Left ventricle myocardium superior (tissue), 1 donor: ENCODE measurements at regions not wholly inside any gene's neighbourhood (a gene's known extent, or its start where the extent isn't known, plus 50 kb on each side); places are given as distances from the start of the nearest gene placed in this dataset.

ENCODE experiments used
- ATAC-seq: fragments of 200-7000 bp; cut with Tn5 transposase; one replicate; pipeline ENCODE4 v1.9.1; 2020; ENCODE audit warnings: mild to moderate bottlenecking, moderate library complexity
- DNase-seq: peaks from one replicate; pipeline ENCODE4 v3.0.0-alpha.2; 2020
- intact Hi-C: fragments of 100-400 bp; cut with micrococcal nuclease; formaldehyde crosslinking; loops from one replicate; pipeline ENCODE4 v1.11.0; 2022
- donor health status: DM: no; HTN: yes; CAD: no; lungs with severe emphysema.

DNA sequence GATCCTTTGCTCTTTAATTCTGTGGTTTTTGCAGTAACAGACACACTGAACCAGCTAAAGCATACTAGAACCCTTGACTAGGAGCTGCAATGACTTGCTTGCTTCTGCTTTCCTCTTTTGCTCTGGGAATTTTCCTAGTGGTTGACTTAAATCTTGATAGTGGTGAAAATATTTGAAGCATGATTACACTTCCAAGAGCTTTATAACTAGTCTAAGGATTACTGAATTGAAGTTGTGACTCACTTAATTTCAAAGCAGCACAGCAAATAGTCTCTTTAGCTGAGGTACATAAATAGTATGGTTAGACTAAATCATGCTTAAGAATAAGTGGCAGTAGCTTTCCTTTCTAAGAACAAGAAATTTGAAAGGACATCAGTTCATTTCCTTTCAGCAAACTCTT is 513.5 kb upstream of the GBE1 start:
- ATAC-seq (no peak), DNase-seq (no peak)
- intact Hi-C loops: no loop called here

DNA sequence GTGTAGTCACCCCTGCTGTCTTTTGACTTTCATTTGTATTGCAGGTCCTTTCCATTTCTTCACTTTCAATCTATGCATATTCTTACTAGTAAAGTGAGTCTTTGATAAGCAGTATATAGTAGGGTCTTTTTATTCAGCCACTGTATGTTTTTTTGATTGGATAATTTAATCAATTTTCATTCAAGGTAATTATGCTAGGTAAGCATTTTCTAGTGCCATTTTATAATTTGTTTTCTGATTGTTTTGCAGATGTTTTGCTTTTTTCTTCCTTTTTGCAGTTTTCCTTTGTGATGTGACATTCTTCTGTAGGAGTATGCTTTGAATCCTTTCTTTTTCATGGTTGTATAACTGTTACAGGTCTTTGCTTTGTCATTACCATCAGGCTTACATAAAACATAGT is 504.3 kb upstream of the GBE1 start:
- DNase-seq (no peak), ATAC-seq (no peak)
- intact Hi-C loops: no loop called here

GRCh38 chr3:82262193-82262592 is 500.7 kb upstream of the GBE1 start:
- ATAC-seq (no peak), DNase-seq (no peak)
- intact Hi-C loops: no loop called here

- ATAC-seq (no peak), DNase-seq (no peak)
- intact Hi-C loops: no loop called here
Measured at GRCh38 chr3:82261637-82262036, 500.2 kb upstream of the GBE1 start.

DNA sequence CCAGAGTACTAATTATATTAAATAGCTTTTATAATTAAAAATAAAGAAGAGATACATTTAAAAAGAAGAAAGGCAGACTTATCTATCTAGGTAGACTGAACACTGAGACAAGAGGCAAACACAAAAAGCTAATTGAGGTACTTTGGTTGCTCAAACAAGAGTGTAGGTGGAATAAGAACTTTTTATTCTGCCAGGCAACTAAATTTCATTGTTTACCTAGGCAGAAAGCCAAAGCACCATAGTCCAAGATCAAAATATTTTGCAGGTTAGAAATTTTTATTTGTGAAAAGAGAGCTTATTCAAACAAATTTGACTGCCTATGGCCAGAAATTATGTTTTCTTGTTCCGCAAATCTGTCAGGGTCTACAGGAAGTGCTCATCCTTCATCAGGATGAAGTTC is 499.6 kb upstream of the GBE1 start:
- no peak for DNase-seq
- intact Hi-C loops: no loop called here
- no peak for ATAC-seq

- DNase-seq: no peak
- intact Hi-C loops: no loop called here
- ATAC-seq: no peak
Measured at GRCh38 chr3:82259994-82260393, 498.5 kb upstream of the GBE1 start.

- intact Hi-C loops: no loop called here
- peak; percentile 92 for ATAC-seq
- DNase-seq: no peak
Measured at GRCh38 chr3:82240322-82240721, 478.9 kb upstream of the GBE1 start.

DNA sequence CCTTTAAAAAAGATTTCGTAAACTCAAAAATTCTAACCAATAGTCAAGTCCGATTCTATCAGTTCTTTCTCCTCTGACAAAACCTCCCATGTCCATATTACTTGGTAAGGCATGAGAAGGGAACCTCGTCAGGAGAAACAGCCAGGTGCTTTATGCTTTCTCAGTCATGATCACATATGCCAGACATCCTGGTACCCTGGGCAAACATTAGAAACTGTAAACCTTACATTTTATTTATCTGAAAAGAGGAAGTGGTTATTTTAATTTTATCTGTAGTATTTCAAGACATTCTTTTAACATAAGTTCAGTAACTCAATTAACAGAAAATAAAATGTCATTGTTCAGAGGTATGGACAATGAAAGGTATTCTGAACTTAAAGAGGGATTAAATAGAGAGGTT is 474.8 kb upstream of the GBE1 start:
- no peak for DNase-seq
- intact Hi-C loops: no loop called here

GRCh38 chr3:82229397-82229796 is 468.0 kb upstream of the GBE1 start:
- intact Hi-C loops: no loop called here
- DNase-seq (no peak), ATAC-seq (no peak)

More for the DNA sequence above, 474.8 kb upstream of the GBE1 start:
- no peak for ATAC-seq

- no peak for DNase-seq
- intact Hi-C loops: no loop called here
- ATAC-seq: peak; percentile 59
Measured at GRCh38 chr3:82224661-82225060, 463.2 kb upstream of the GBE1 start.

GRCh38 chr3:82222401-82222800 is 461.0 kb upstream of the GBE1 start:
- intact Hi-C loops: no loop called here
- DNase-seq: no peak
- ATAC-seq: no peak

GRCh38 chr3:82217571-82217970 is 456.1 kb upstream of the GBE1 start:
- no peak for DNase-seq
- intact Hi-C loops: no loop called here

DNA sequence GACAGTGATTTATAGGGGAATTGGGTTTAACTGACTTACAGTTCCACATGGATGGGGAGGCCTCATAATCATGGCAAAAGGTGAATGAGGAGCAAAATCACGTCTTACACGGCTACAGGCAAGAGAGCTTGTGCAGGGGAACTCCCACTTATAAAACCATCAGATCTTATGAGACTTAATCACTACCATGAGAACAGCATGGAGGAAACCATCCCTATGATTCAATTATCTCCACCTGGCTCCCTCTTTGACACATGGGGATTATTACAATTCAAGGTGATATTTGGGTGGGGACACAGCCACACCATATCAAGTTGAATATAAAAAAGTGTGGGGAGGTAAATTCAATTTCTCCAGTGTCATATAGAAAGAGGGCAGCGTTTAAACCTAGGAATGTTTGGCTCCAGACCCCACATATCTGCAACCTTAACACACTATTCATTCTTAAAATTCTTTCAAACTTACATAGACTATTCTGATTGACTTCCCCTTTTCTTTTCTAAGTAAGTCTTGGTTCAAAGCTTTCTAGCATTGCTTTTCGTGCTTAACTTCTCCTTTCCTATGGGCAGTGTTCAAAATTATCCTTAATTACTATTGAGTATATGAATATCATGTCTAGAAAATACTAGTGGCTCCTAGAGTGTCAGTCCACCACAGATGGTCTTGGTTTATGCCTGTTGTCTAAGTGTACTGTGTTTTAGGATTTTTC is 446.7 kb upstream of the GBE1 start:
- intact Hi-C loops: no loop called here
- ATAC-seq: no peak
- no peak for DNase-seq

More at GRCh38 chr3:82217571-82217970, 456.1 kb upstream of the GBE1 start:
- ATAC-seq: no peak

DNA sequence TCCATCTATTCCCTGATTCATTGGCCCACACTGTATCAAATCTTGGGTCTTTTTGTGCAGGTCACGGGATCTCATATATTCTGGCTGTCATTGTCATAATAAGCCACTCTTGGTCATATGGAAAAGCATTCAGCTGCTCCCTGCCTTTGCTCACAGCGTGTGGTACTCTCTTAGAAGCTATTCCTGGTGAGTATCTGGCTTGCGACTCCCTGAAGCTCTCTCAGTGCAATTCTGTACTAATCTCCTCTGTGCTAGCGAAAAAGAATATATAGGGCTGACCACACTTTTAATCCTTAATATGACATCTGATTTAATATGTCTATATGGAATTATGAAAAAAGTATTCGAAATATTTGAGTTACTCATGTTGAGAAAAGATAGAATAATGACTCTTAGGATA is 440.8 kb upstream of the GBE1 start:
- DNase-seq (no peak), ATAC-seq (peak; percentile 32)
- intact Hi-C loops: no loop called here

DNA sequence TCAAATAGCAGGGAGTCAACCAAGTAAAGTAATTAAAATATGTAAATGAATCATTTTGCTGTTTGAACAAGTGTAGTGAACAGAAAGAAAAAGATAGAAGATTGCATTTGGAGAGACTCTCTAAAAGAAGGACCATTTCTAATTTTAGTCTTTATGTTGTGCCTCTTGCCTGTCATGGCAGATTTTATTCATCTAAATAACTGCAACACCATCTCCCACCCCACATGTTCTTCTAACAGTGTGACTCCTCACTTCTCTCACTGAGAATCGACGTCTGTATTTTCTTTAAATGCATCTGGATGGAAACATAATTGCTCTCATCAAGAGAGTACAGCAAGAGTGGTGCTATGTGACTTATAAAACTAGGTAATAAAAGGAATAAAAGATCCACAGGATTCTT is 439.9 kb upstream of the GBE1 start:
- no peak for DNase-seq
- intact Hi-C loops: no loop called here
- ATAC-seq: no peak

GRCh38 chr3:82198009-82198408 is 436.6 kb upstream of the GBE1 start:
- intact Hi-C loops: no loop called here

GRCh38 chr3:82196645-82197044 is 435.2 kb upstream of the GBE1 start:
- ATAC-seq: no peak
- intact Hi-C loops: no loop called here
- DNase-seq: no peak

More at GRCh38 chr3:82198009-82198408, 436.6 kb upstream of the GBE1 start:
- no peak for ATAC-seq
- no peak for DNase-seq

- no peak for DNase-seq
- intact Hi-C loops: no loop called here
- no peak for ATAC-seq
Measured at GRCh38 chr3:82194870-82195269, 433.4 kb upstream of the GBE1 start.

DNA sequence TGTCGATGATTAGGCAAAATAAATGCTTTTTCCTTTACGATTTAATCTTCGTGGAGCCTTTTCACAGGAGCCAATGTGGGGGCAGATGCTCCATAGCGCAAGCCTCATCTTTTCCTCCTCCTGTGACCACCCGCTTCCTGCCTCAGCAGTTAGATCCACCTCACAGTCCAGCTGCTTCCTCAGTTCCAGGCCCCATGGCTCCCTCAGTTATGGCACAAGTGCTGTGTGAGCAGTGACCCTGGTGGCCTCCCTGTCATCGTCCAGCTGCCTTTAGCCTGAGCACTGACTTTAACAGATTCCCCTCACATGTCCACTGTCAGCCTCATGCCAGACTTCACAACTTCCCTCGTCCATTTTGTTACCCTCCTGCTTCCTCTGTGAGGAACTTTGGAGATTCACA is 424.6 kb upstream of the GBE1 start:
- DNase-seq (peak; percentile 29), ATAC-seq (no peak)
- intact Hi-C loops: no loop called here

- intact Hi-C loops: no loop called here
- ATAC-seq: no peak
- DNase-seq: no peak
Measured at GRCh38 chr3:82179291-82179690, 417.8 kb upstream of the GBE1 start.

DNA sequence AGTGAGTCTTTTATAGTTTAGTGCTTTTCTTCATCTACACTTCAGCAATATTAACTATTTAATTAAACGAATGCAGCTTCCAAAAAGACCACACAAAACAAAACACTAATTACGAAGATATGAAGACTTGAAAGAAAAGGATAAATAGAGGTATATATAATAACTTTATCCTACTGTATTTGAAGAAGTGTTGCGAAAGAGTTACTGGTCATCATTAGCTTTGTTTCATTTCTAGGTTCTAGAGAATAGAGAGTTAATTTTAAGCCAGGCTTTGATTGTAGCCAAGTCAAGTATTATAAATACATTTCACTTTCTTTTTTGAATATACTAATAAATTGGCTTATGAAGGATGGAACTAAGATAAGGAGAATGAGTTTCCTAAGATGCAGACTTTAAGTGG is 416.8 kb upstream of the GBE1 start:
- no peak for DNase-seq
- no peak for ATAC-seq

GRCh38 chr3:82177774-82178173 is 416.3 kb upstream of the GBE1 start:
- intact Hi-C loops: no loop called here

More for the DNA sequence above, 416.8 kb upstream of the GBE1 start:
- intact Hi-C loops: no loop called here

More at GRCh38 chr3:82177774-82178173, 416.3 kb upstream of the GBE1 start:
- no peak for ATAC-seq
- DNase-seq: no peak
